Activated T-helper 1 cell treated with anti-CD3 and anti-CD28 coated beads, Interleukin-2, amount 50 U/mL, for 16 hours (primary cell): ENCODE measurements at regions not wholly inside any gene's neighbourhood (a gene's known extent, or its start where the extent isn't known, plus 50 kb on each side); places are given as distances from the start of the nearest gene placed in this dataset.

Experiments used
- DNase-seq, 2 donors: peaks; one replicate each; pipeline ENCODE4 v3.0.0-alpha.2; 2020; ENCODE audit warnings: low read depth in 1 of 2, low spot score in 1 of 2

DNA sequence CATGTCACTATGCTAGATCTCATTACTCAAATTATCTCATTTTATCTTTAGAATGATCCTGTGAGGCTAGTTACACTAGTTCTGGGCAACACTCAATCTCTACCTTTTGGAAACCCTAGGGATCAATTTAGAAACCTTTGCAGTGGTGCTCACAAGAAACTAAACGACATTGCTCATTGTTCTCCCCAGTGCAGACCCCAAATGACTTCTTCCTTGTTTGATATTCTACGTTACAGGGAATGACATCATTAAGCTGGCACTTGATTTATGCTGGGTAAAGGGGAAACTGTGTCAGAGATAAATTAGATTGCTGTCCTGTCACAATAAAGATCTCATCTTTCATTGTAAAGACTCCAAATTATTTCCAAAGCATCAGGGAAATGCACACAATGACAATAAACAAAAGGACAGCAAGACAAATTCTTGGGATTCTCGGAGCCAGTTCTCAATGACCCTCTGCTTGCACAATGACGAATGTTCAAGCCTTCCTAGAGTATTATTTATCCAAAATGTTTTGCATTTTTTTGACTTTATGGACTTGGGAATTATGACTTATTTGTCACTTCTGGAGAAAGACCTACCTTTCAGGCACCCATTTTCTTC is 1121.8 kb upstream of the TENM4 start:
- no peak for DNase-seq

DNA sequence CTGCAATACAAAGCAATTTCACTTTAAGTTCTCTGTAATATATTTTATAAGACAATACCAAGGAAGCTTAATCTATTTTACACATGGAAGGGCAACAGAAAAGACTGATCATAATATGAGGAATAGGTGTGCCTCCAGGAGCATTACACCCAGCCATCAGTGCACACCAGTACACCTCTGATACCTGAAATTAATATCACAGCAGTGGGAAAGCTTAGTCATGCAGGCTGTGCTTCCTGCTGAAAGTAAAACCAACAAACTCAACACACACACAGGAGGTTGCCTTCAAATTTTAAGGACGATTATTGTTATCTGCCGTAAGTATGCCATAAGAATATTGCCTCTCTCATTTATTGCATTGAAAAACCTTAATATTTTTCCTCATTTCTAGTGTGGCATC is 1119.1 kb upstream of the TENM4 start:
- no peak for DNase-seq

GRCh38 chr11:80553565-80553964 is 1112.7 kb upstream of the TENM4 start:
- DNase-seq, result no peak

DNA sequence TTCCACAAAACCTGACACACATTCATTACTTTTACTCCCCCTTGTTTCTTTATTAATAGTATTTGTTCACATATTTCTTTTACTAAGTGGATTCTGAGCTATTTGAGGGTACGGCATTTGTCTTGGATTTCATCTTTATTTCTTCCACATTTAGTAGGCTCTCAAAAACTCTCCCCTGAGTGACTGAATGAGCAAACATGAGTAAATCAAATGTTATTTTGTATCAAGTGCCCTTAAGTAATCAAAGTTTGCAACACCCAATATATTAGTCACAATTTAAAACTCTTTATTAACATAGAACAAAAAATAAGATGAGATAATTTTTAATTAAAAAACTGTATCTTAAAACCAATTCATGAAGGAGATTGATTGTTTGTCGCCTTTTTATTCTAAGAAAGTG is 1101.9 kb upstream of the TENM4 start:
- DNase-seq, result no peak

DNA sequence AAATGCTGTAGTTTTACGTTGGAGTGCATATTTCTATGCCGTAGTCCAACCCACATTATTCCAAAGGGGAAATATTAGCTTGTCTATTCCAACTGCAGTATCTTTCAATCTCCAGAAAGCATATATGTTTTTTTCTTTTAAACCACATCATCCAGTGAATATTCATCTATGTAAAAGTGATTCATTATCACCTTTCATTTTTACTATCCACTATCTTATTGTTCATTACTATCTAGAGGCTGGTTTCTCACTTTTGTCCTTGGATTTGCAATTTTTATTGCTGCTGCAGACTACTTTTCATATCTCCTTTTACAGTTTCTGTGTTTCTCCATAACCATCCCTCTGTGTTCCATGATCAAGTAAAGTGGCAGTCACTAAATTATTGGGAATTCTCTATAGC is 1097.2 kb upstream of the TENM4 start:
- DNase-seq, result no peak

GRCh38 chr11:80533463-80533862 is 1092.6 kb upstream of the TENM4 start:
- no peak for DNase-seq

DNA sequence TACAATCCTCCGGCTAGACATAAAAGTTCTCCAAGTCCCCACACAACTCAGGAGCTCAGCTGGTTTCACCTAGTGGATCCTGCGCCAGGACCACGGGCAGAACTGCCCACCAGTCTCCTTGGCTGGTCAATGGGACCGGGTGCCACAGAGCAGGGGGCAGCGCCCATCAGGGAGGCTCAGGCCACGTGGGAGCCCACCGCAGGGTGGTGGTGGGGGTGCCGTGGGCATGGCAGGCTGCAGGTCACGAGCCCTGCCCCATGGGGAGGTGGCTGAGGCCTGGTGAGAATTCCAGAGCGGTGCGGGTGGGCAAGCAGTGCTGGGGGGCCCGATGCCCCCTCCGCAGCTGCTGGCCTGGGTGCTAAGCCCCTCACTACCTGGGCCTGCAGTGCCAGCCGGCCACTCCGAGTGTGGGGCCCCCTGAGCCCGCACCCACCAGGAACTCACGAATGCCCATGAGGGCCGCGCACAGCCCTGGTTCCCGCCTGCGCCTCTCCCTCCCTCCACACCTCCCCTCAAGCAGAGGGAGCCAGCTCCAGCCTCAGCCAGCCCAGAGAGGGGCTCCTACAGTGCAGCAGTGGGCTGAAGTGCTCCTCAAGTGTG is 1091.9 kb upstream of the TENM4 start:
- no peak for DNase-seq

GRCh38 chr11:80529726-80530125 is 1088.9 kb upstream of the TENM4 start:
- no peak for DNase-seq

GRCh38 chr11:80525663-80526405 is 1085.0 kb upstream of the TENM4 start:
- no peak for DNase-seq

GRCh38 chr11:80524349-80524748 is 1083.5 kb upstream of the TENM4 start:
- DNase-seq, result no peak

DNA sequence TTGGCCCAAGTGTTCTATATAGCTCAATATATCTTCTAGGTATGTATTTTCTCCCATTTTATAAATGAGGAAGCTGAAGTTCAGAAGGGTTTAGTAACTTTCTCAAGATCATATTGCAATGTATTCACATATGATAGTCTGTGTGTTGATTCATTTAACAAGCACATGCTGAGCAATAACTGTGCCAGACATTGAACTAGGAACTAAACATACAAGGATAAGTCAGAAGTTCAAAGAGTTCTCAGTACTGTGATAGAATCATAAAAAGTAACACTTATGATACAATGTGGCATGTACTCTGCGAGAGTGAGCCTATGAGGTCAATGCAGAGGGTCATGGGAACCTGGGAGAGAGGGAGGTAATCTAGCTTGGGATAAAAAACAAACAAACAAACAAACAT is 1082.2 kb upstream of the TENM4 start:
- DNase-seq, result no peak

- DNase-seq, result no peak
These were observed 1080.8 kb upstream of the TENM4 start for GRCh38 chr11:80521592-80521991.

DNA sequence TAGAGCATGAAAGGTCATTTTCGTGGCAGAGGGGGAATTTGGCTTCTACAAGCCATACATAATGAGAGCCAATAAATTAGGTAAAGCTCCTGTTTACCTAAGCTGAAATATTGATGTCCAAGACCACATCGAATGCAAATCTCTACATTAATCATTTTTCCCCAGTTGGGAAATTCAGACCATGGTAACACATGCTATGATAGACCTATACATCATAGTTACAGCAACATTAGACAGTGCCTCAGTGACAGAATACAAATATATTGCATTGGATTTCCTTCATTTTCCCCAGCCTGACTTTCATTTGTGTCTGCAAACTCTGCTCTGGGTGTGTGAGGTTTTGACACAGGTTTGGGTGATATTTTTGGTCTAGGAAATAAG is 1079.7 kb upstream of the TENM4 start:
- no peak for DNase-seq

- DNase-seq, result no peak
These were observed 1079.0 kb upstream of the TENM4 start for GRCh38 chr11:80519596-80520506.

- no peak for DNase-seq
These were observed 1076.9 kb upstream of the TENM4 start for GRCh38 chr11:80517701-80518100.

DNA sequence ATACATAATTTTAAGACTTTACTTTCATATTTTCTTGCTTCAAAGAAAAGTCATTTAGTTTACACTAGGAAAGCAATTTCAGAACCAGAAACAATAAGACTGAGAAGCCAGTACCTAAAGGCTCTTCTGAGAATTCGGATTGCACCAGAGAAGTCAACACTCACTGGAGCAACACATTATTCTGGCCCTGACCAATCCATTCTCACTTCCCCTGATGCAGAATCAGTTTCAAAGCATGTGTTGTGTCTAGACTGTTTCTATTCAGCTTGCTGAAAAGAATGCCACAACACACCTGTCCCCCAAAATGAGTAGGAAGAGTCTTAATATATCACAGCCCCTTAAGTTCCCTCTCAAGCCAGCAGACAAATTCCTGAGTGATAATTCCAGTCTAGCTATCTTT is 1074.3 kb upstream of the TENM4 start:
- DNase-seq, result no peak

GRCh38 chr11:80512491-80512890 is 1071.7 kb upstream of the TENM4 start:
- no peak for DNase-seq

DNA sequence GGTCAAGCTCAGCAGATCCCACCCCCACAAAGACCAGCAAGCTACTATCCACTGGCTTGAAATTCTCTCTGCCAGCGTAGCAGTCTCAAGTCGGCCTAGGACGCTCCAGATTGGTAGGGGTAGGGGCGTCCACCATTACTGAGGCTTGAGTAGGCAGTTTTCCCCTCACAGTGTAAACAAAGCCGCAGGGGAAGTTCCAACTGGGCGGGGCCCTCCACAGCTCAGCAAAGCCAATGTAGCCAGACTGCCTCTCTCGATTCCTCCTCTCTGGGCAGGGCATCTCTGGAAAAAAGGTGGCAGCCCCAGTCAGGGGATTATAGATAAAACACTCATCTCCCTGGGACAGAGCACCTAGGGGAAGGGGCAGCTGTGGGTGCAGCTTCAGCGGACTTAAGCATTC is 1064.9 kb upstream of the TENM4 start:
- DNase-seq, result no peak

- DNase-seq, result no peak
These were observed 1063.2 kb upstream of the TENM4 start for GRCh38 chr11:80503990-80504389.

GRCh38 chr11:80502511-80502910 is 1061.7 kb upstream of the TENM4 start:
- DNase-seq, result no peak

DNA sequence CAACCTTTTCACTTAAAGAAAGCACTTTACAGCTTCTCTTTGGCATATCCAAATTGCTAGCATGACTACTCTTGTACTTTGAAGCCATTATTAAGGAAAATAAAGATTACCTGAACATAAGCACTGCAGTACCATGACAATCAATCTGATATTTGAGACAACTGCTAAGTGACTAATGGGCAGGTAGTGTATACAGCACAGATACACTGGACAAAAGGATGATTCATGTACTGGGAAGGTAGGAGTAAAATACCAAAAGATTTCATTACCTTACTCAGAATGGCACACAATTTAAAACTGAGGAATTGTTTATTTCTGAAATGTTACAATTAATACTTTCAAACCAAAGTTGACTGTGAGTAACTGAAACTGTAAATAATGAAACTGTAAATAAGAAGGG is 1054.3 kb upstream of the TENM4 start:
- no peak for DNase-seq

DNA sequence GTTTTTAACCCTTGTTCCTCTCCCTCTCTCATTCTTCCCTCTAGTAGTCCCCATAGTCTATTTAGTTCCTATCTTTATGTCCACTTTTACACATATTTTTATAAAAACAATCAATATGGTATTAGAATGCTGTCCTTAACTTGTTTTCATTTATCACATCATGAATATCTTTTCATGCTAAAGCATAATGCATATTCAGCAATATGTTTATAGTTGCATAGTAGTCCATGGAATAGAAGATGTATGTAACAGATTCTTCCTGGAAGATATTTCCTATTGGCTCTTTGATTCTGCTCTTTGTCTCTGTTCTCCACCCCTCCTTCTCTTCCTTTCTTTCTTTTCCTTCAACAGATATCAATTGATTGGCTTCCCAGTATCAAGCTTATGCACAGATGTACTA is 1047.1 kb upstream of the TENM4 start:
- DNase-seq, result no peak
